Breast epithelium (tissue), 4 donors: ENCODE measurements at regions not wholly inside any gene's neighbourhood (a gene's known extent, or its start where the extent isn't known, plus 50 kb on each side); places are given as distances from the start of the nearest gene placed in this dataset.

Source experiments
- DNase-seq, 2 donors: peaks; one replicate each; pipeline ENCODE4 v3.0.0-alpha.2; 2019; ENCODE audit warnings: low spot score in 2 of 2
- H3K27ac ChIP-seq, 2 donors: fragments of 200-600 bp; sonication (generic) in 1 of 2; one replicate each; pipeline ENCODE4 v1.5.1; 2016 to 2019; ENCODE audit warnings: mild to moderate bottlenecking in 1 of 2
- H3K27me3 ChIP-seq, 2 donors: fragments of 200-600 bp; sonication (generic) in 1 of 2; one replicate each; pipeline versions ENCODE4 v1.5.1 to v1.6.0; 2017 to 2019; ENCODE audit warnings: control low read depth in 1 of 2, mild to moderate bottlenecking in 1 of 2
- H3K36me3 ChIP-seq: fragments of 200-600 bp; one replicate; pipeline ENCODE4 v1.5.1; 2019
- H3K4me1 ChIP-seq, 2 donors: fragments of 200-600 bp; sonication (generic); one replicate each; pipeline ENCODE4 v1.5.1; 2016 to 2019; ENCODE audit warnings: control low read depth in 1 of 2
- H3K4me3 ChIP-seq, 3 donors: fragments of 200-600 bp; sonication (generic); 1 replicate in 2 of 3; 2 replicates in 1 of 3; pipeline ENCODE4 v1.5.1; 2016 to 2019; ENCODE audit warnings: mild to moderate bottlenecking in 3 of 3, moderate library complexity in 2 of 3
- H3K9me3 ChIP-seq, 2 donors: fragments of 200-600 bp; sonication (generic) in 1 of 2; one replicate each; pipeline ENCODE4 v1.5.1; 2016 to 2019; ENCODE audit warnings: control low read depth in 1 of 2
- CTCF ChIP-seq, 3 donors: fragments of 450-650 bp; IDR thresholded peaks; one replicate each; pipeline ENCODE4 v1.5.1; 2016 to 2017; ENCODE audit warnings: antibody characterized with exemption in 3 of 3, mild to moderate bottlenecking in 3 of 3, moderate library complexity in 3 of 3
- POLR2A ChIP-seq: fragments of 450-650 bp; IDR thresholded peaks from one replicate; pipeline ENCODE4 v1.6.1; 2016; ENCODE audit warnings: antibody characterized with exemption, mild to moderate bottlenecking, moderate library complexity
- POLR2AphosphoS5 ChIP-seq, 3 donors: sonication (generic); formaldehyde crosslinking; IDR thresholded peaks; one replicate each; pipeline ENCODE4 v1.6.1; 2017; ENCODE audit warnings: antibody characterized with exemption in 3 of 3
- intact Hi-C: fragments of 100-400 bp; cut with DNase I; formaldehyde crosslinking; loops from one replicate; pipeline ENCODE4 v1.15.1; 2023; ENCODE audit warnings: low total_unique reads

GRCh38 chr11:86161336-86161735 lies 83.2 kb upstream of the EED start:
- H3K4me3 ChIP-seq, result no peak overlapping the region
- H3K36me3 ChIP-seq, result no peaks in the 10 kb centered on the region
- peak overlapping the region in 1 of 2 donors; percentile 67 for H3K27ac ChIP-seq
- H3K4me1 ChIP-seq, result peaks cover 4 to 5% of the 10 kb centered on the region in 2 donors
- no peak for TF ChIP-seq CTCF (IDR thresholded peaks at IDR 0.05)
- no peak for TF ChIP-seq POLR2AphosphoS5 (IDR thresholded peaks at IDR 0.05)
- TF ChIP-seq POLR2A, result no peak
- no peaks in the 10 kb centered on the region for H3K27me3 ChIP-seq
- no peak for DNase-seq
- intact Hi-C loops, result no loop called here
- no peaks in the 10 kb centered on the region for H3K9me3 ChIP-seq

GRCh38 chr11:86160541-86161149 lies 83.9 kb upstream of the EED start:
- Histone ChIP-seq H3K9me3 (no peaks in the 10 kb centered on the region), H3K27ac (no peak overlapping the region), H3K27me3 (no peaks in the 10 kb centered on the region), H3K36me3 (no peaks in the 10 kb centered on the region), H3K4me1 (peaks cover 4 to 5% of the 10 kb centered on the region in 2 donors), H3K4me3 (no peak overlapping the region)
- intact Hi-C loops, result no loop called here
- DNase-seq, result no peak
- TF ChIP-seq CTCF (IDR thresholded peaks at IDR 0.05) (no peak), POLR2A (no peak), POLR2AphosphoS5 (IDR thresholded peaks at IDR 0.05) (no peak)

DNA sequence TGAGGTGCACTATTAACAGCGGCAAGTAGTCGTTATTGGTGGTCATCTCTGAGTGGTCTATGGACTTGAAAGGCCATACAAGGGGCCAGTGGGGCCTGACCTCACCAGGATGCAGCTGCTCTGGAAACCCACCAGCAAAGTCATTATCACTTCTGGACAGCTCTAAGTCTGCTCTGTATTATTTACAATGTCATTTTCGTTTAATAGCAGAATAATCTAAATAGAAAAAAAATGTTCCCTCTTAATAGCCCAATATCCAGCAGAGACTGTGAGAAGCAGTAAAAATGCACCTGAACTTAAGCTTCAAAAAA lies 85.0 kb upstream of the EED start:
- Histone ChIP-seq H3K4me3 (no peak overlapping the region), H3K27me3 (no peaks in the 10 kb centered on the region), H3K36me3 (no peaks in the 10 kb centered on the region), H3K4me1 (peaks cover 4 to 5% of the 10 kb centered on the region in 2 donors), H3K27ac (no peak overlapping the region), H3K9me3 (no peaks in the 10 kb centered on the region)
- no peak for DNase-seq
- TF ChIP-seq POLR2AphosphoS5 (IDR thresholded peaks at IDR 0.05) (no peak), POLR2A (no peak), CTCF (IDR thresholded peaks at IDR 0.05) (no peak)
- intact Hi-C loops, result no loop called here

DNA sequence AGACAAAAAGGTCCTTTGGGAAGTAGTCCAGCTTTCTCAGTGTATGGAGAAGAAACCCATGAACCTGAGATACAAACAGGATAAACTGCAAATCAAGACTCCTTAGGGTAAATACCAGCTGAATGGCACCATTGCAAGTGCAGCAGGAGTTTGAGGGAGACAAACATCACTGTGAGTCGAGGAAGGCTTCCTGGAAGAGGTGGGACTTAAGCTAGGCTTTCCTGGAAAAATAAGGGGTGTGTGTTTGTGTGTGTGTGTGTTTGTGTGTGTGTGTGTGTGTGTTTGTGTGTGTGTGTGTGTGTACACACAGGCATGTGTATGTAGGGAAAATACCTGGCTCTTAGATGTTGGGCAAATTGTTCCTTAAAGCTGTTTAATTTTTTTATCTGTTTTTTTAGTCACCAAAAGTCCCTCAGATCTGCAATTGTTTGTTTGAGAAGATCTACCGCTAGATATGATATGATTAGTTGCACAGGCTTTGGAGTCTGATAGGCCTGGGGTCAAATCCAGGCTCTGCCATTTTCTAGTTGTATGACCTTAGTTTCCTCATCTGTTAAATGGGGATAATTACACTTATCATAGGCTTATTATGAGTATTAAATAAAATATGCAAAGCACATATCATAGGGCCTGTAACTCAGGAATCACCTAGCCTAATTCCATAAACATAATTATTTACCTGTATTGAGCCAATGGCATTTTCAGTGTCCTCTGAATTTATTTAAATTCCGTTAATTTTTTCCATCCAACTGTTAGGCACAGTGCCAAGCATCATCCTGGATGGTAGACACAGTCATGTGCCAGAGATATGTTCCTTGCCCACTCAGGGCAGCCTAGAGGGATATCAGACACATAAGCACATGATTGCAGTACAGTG lies 85.6 kb upstream of the EED start:
- no peak for TF ChIP-seq POLR2A
- no peak for TF ChIP-seq CTCF (IDR thresholded peaks at IDR 0.05)
- TF ChIP-seq POLR2AphosphoS5 (IDR thresholded peaks at IDR 0.05), result no peak
- H3K36me3 ChIP-seq, result no peaks in the 10 kb centered on the region
- peaks cover 4 to 5% of the 10 kb centered on the region in 2 donors for H3K4me1 ChIP-seq
- DNase-seq, result no peak
- no peaks in the 10 kb centered on the region for H3K9me3 ChIP-seq
- H3K4me3 ChIP-seq, result no peak overlapping the region
- H3K27ac ChIP-seq, result no peak overlapping the region
- no peaks in the 10 kb centered on the region for H3K27me3 ChIP-seq
- intact Hi-C loops, result no loop called here

DNA sequence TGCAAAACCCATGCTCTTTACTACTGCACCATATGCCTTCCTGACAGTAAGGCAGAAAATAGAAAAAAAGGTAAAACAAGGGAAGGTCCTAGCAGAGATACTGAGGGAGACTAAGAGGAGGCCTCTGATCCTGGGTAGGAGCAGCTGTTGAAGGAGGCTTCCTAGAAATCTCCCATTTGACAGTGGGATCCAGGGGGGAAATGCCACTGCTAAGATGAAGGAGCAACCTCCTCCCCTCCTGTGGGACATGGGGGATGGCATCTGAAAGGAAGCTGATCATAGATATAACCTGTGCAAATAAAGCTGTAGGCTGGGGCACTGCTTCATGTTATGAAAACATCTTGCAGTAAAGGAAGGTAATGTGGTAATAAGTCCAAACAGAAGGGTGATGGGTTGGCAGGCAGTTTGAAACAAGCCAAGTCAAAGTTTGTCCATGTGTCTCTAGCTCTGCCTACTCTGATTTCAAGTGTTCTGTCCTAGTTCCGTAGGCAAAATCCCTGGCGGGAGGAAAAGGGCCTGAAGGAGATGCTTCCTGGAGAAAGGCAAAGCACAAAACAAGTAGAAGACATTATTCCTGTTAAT lies 86.7 kb upstream of the EED start:
- DNase-seq, result no peak
- no peaks in the 10 kb centered on the region for H3K36me3 ChIP-seq
- no peaks in the 10 kb centered on the region for H3K27me3 ChIP-seq
- peak overlapping the region in 1 of 2 donors; percentile 36 for H3K27ac ChIP-seq
- intact Hi-C loops, result no loop called here
- peaks cover 4 to 5% of the 10 kb centered on the region in 2 donors for H3K4me1 ChIP-seq
- no peak overlapping the region for H3K4me3 ChIP-seq
- H3K9me3 ChIP-seq, result no peaks in the 10 kb centered on the region
- TF ChIP-seq POLR2A, result no peak
- no peak for TF ChIP-seq CTCF (IDR thresholded peaks at IDR 0.05)
- no peak for TF ChIP-seq POLR2AphosphoS5 (IDR thresholded peaks at IDR 0.05)
